Mesendoderm (in vitro differentiated cells): ENCODE measurements at regions not wholly inside any gene's neighbourhood (a gene's known extent, or its start where the extent isn't known, plus 50 kb on each side); places are given as distances from the start of the nearest gene placed in this dataset. TPM values are rescaled to one million over a fixed set of nuclear protein-coding genes. Genes with fewer than 3 reads are reported as not detected.
"Not testable (repeated sequence)": the region's sequence is repeated elsewhere in the genome, so short reads cannot be mapped to it uniquely, and the experiment has no call there.

Experiments used
- DNase-seq: peaks from one replicate; pipeline ENCODE4 v3.0.0; 2013
- H2AK5ac ChIP-seq: 2 replicates; pipeline ENCODE4 v1.6.1; 2013; ENCODE audit warnings: low read length, inconsistent platforms
- H2BK120ac ChIP-seq: 2 replicates; pipeline ENCODE4 v1.6.1; 2013; ENCODE audit warnings: low read depth, mild to moderate bottlenecking, low read length, moderate library complexity, mixed read lengths
- H2BK15ac ChIP-seq: replicated peaks from 2 replicates; pipeline ENCODE4 v1.6.1; 2013; ENCODE audit warnings: low read depth, mild to moderate bottlenecking, moderate library complexity
- H2BK5ac ChIP-seq: 2 replicates; pipeline ENCODE4 v1.6.1; 2013; ENCODE audit warnings: low read length, inconsistent platforms
- H3K18ac ChIP-seq: 2 replicates; pipeline ENCODE4 v1.6.1; 2013; ENCODE audit warnings: mild to moderate bottlenecking, low read length, mixed read lengths
- H3K23ac ChIP-seq: one replicate; pipeline ENCODE4 v1.6.1; 2013; ENCODE audit warnings: low read length
- H3K27ac ChIP-seq: 2 replicates; pipeline ENCODE4 v1.5.1; 2013; ENCODE audit warnings: low read depth, mild to moderate bottlenecking, inconsistent platforms, low read length, moderate library complexity
- H3K27me3 ChIP-seq: 2 replicates; pipeline ENCODE4 v1.6.1; 2013; ENCODE audit warnings: low read length, control low read depth, mild to moderate bottlenecking, inconsistent platforms; ENCODE audit not compliant: insufficient read depth, poor library complexity
- H3K36me3 ChIP-seq: 2 replicates; pipeline ENCODE4 v1.6.1; 2013; ENCODE audit warnings: low read length, inconsistent platforms; ENCODE audit not compliant: control insufficient read depth, insufficient read depth
- H3K4ac ChIP-seq: one replicate; pipeline ENCODE4 v1.6.1; 2013; ENCODE audit warnings: low read depth, mild to moderate bottlenecking, low read length, moderate library complexity
- H3K4me1 ChIP-seq: 2 replicates; pipeline ENCODE4 v1.6.1; 2013; ENCODE audit warnings: low read depth, low read length, inconsistent platforms; ENCODE audit not compliant: control insufficient read depth
- H3K4me2 ChIP-seq: 2 replicates; pipeline ENCODE4 v1.6.1; 2013; ENCODE audit warnings: low read length
- H3K4me3 ChIP-seq: 2 replicates; pipeline ENCODE4 v1.5.1; 2013; ENCODE audit warnings: mild to moderate bottlenecking, low read length
- H3K56ac ChIP-seq: one replicate; pipeline ENCODE4 v1.6.1; 2013; ENCODE audit warnings: low read length
- H3K79me1 ChIP-seq: 2 replicates; pipeline ENCODE4 v1.6.1; 2013; ENCODE audit warnings: low read length, inconsistent platforms
- H3K79me2 ChIP-seq: 2 replicates; pipeline ENCODE4 v1.6.1; 2013; ENCODE audit warnings: mild to moderate bottlenecking, low read length; ENCODE audit not compliant: control insufficient read depth, insufficient read depth
- H3K9ac ChIP-seq: 2 replicates; pipeline ENCODE4 v1.6.1; 2013; ENCODE audit warnings: low read length, inconsistent platforms
- H4K5ac ChIP-seq: one replicate; pipeline ENCODE4 v1.6.1; 2013; ENCODE audit warnings: low read length
- H4K8ac ChIP-seq: one replicate; pipeline ENCODE4 v1.6.1; 2013; ENCODE audit warnings: low read depth, mild to moderate bottlenecking, control low read depth, low read length, moderate library complexity
- WGBS: extraction: QIAGEN DNeasy Blood & Tissue Kit; methylation state at CpG from one replicate; pipeline ENCODE4 v1.1.7; 2013; ENCODE audit warnings: low lambda C conversion rate, missing lambda C conversion rate; ENCODE audit not compliant: insufficient coverage; ENCODE audit errors: extremely low coverage; 5-methylcytosine and 5-hydroxymethylcytosine counted together
- small RNA-seq: library from polyadenylated mRNA; stranded (forward); fragments of <200 nt; extraction: miRNeasy Mini kit (QIAGEN cat#:217004); gene quantifications from one replicate; pipeline ENCODE3, GENCODE V24; 2013; ENCODE audit not compliant: insufficient read depth

GRCh38 chr17:64713786-64714185, 51.7 kb upstream of the SMURF2 start:
- H2BK15ac ChIP-seq, H3K4me3 ChIP-seq, H4K8ac ChIP-seq, H3K27ac ChIP-seq, H3K18ac ChIP-seq, H3K4me1 ChIP-seq, H3K23ac ChIP-seq, H3K4ac ChIP-seq, H2AK5ac ChIP-seq, H2BK120ac ChIP-seq, H3K79me2 ChIP-seq, H2BK5ac ChIP-seq, H3K9ac ChIP-seq, H3K27me3 ChIP-seq, H4K5ac ChIP-seq, H3K4me2 ChIP-seq, H3K36me3 ChIP-seq, H3K79me1 ChIP-seq, H3K56ac ChIP-seq, DNase-seq: not testable (repeated sequence)
- no CpG with 5 or more reads among the region's 7 CpGs for WGBS

GRCh38 chr17:64712557-64713351, 50.6 kb upstream of the SMURF2 start:
- not testable (repeated sequence) for H3K4me1 ChIP-seq, H3K27me3 ChIP-seq, H2AK5ac ChIP-seq, H3K18ac ChIP-seq, H2BK15ac ChIP-seq, H3K4me2 ChIP-seq, H3K23ac ChIP-seq, H3K4me3 ChIP-seq, H3K9ac ChIP-seq, H4K8ac ChIP-seq, H3K79me1 ChIP-seq, H4K5ac ChIP-seq, H3K79me2 ChIP-seq, H3K36me3 ChIP-seq, H2BK5ac ChIP-seq, H3K56ac ChIP-seq, H3K27ac ChIP-seq, H2BK120ac ChIP-seq, H3K4ac ChIP-seq
- no CpG with 5 or more reads among the region's 11 CpGs for WGBS
- DNase-seq, result peak; percentile 38

Small RNA genes in the stretch of these regions (small RNA-seq; reads per million reads assigned to genes)
- gene AC103810.3 (not detected), gene BPTFP1 (not detected), gene MINOS1P2 (not detected), gene MIR6080 (not detected)
